ENCODE measurements at regions not wholly inside any gene's neighbourhood (a gene's known extent, or its start where the extent isn't known, plus 50 kb on each side); places are given as distances from the start of the nearest gene placed in this dataset.

DNA sequence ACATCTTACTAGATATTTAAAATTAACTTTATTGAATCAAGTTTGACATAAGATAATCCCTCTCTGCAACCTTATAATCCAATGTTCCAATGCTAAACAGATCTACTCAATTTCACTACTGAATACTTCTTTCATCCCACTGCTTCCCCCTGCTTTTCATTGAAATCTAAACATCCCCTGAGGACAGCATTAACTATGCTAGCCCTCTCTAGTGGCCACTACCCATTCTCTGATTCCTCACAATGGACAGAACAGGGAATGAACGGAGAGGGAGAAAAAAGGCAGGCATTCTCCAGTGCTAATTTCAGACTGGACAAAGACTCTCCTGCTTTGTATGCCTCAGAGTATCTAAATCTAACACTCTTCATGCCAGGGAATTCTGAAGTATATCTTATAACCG, 54.3 kb upstream of the RGS7BP start (continued):
- TF ChIP-seq, protein P1, sequence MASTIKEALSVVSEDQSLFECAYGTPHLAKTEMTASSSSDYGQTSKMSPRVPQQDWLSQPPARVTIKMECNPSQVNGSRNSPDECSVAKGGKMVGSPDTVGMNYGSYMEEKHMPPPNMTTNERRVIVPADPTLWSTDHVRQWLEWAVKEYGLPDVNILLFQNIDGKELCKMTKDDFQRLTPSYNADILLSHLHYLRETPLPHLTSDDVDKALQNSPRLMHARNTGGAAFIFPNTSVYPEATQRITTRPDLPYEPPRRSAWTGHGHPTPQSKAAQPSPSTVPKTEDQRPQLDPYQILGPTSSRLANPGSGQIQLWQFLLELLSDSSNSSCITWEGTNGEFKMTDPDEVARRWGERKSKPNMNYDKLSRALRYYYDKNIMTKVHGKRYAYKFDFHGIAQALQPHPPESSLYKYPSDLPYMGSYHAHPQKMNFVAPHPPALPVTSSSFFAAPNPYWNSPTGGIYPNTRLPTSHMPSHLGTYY (CRISPR knock-in tag; IDR thresholded peaks at IDR 0.05), result no peak

DNA sequence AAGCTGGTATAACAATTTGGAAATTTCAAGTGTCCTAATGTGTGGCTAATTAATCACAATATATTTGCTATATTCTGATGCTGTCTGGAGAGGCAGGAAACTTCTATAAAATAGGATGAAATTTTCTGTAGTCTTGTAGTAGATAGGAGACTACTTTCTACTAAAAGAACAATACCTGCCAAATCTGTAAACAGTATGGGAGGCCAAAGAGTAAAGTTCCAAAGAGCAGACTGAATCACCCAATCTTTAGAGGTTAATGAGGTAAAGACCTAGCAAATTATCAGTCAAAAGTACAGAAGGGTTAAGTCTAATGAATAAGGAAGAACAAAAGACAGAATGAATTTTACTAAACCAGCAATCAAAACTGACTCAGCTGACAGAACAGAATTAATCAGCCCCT, 52.4 kb upstream of the RGS7BP start:
- no peaks in the 10 kb centered on the region for H3K27me3 Mint-ChIP-seq (ENCODE audit: low read depth)
- POLR2A ChIA-PET, result no interaction called here
- ATAC-seq (no peak), DNase-seq (ENCODE audit: low spot score) (no peak)
- no peak for TF ChIP-seq NFYB (CRISPR knock-in tag; conservative IDR thresholded peaks at IDR 0.05; ENCODE audit: low read depth)
- CTCF ChIA-PET, result no interaction called here
- no peak overlapping the region for H3K27ac Mint-ChIP-seq
- no peaks in the 10 kb centered on the region for H3K9me3 Mint-ChIP-seq
- no peaks in the 10 kb centered on the region for H3K4me1 Mint-ChIP-seq
- H3K4me3 Mint-ChIP-seq, result no peak overlapping the region
- no peaks in the 10 kb centered on the region for H3K36me3 Mint-ChIP-seq
